Large intestine (tissue), 3 donors: ENCODE measurements at regions not wholly inside any gene's neighbourhood (a gene's known extent, or its start where the extent isn't known, plus 50 kb on each side); places are given as distances from the start of the nearest gene placed in this dataset.

Experiments used
- DNase-seq, 2 donors: peaks; one replicate each; pipeline versions ENCODE4 v3.0.0 to v3.0.0-alpha.2; 2013
- H3K27ac ChIP-seq: one replicate; pipeline ENCODE4 v1.5.1; 2013; ENCODE audit warnings: low read length
- H3K27me3 ChIP-seq: 2 replicates; pipeline ENCODE4 v1.6.1; 2013; ENCODE audit warnings: low read length; ENCODE audit not compliant: control insufficient read depth, insufficient read depth
- H3K36me3 ChIP-seq: 2 replicates; pipeline ENCODE4 v1.6.1; 2013; ENCODE audit warnings: low read length; ENCODE audit not compliant: control insufficient read depth, insufficient read depth
- H3K4me1 ChIP-seq: one replicate; pipeline ENCODE4 v1.6.1; 2013; ENCODE audit warnings: low read length; ENCODE audit not compliant: control insufficient read depth, insufficient read depth
- H3K4me3 ChIP-seq: one replicate; pipeline ENCODE4 v1.5.1; 2013; ENCODE audit warnings: low read length
- H3K9me3 ChIP-seq: one replicate; pipeline ENCODE4 v1.6.1; 2013; ENCODE audit warnings: mild to moderate bottlenecking, low read depth, low read length, moderate library complexity; ENCODE audit not compliant: control insufficient read depth
- WGBS: methylation state at CpG from one replicate; pipeline ENCODE4 v1.1.5; 2013; ENCODE audit warnings: low lambda C conversion rate; ENCODE audit not compliant: insufficient coverage; 5-methylcytosine and 5-hydroxymethylcytosine counted together

GRCh38 chr10:91051829-91052228 is 130.9 kb upstream of the ANKRD1 start:
- no CpG with 5 or more reads among the region's 3 CpGs for WGBS
- Histone ChIP-seq H3K4me3 (no peak overlapping the region), H3K27me3 (no peaks in the 10 kb centered on the region), H3K9me3 (no peaks in the 10 kb centered on the region), H3K27ac (no peak overlapping the region), H3K36me3 (no peaks in the 10 kb centered on the region), H3K4me1 (no peaks in the 10 kb centered on the region)
- no peak for DNase-seq

DNA sequence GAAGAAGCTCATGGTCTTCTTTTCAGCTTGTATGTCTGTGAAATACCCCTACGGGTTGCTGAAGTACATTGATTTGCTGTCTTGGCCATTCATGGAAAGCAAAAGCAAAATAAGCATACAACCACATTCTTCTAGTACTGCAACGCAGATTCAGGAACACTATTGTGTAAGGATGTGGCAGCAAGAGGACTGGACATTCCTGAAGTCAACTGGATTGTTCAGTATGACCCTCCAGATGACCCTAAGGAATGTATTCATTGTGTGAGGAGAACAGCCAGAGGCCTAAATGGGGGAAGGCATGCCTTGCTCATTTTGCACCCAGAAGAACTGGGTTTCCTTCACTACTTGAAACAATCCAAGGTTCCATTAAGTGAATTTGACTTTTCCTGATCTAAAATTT is 133.4 kb upstream of the ANKRD1 start:
- no CpG with 5 or more reads among the region's 2 CpGs for WGBS
- Histone ChIP-seq H3K27ac (no peak overlapping the region), H3K36me3 (no peaks in the 10 kb centered on the region), H3K27me3 (no peaks in the 10 kb centered on the region), H3K4me3 (no peak overlapping the region), H3K9me3 (no peaks in the 10 kb centered on the region), H3K4me1 (no peaks in the 10 kb centered on the region)
- DNase-seq = no peak

- Histone ChIP-seq H3K36me3 (no peaks in the 10 kb centered on the region), H3K4me3 (no peak overlapping the region), H3K27ac (no peak overlapping the region), H3K4me1 (no peaks in the 10 kb centered on the region), H3K9me3 (no peaks in the 10 kb centered on the region), H3K27me3 (no peaks in the 10 kb centered on the region)
- DNase-seq = no peak
Measured at GRCh38 chr10:91061187-91061586, 140.3 kb upstream of the ANKRD1 start.

DNA sequence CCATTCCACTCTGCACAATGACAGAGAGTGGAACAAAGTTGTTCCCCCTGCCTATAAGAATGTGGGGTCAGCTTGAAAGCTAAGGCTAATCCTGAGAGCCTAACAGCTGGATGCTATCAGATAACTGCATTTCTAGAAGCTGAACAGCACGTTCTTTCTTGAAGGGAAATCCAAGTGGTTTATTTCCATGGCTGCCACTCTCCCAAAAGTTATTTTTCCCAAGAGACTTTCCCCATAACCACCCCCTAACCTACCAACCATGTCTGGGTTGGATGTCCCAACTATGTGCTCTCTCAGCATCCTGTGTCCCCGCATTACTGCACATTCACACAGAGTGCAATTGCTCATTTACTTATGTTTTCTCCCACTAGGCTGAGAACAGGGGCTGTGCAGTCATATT is 140.7 kb upstream of the ANKRD1 start:
- H3K4me3 ChIP-seq = no peak overlapping the region
- no peaks in the 10 kb centered on the region for H3K4me1 ChIP-seq
- no peak overlapping the region for H3K27ac ChIP-seq
- no peaks in the 10 kb centered on the region for H3K9me3 ChIP-seq
- DNase-seq = no peak
- WGBS = no CpG with 5 or more reads among the region's 2 CpGs
- H3K27me3 ChIP-seq = no peaks in the 10 kb centered on the region
- no peaks in the 10 kb centered on the region for H3K36me3 ChIP-seq

- Histone ChIP-seq H3K27me3 (no peaks in the 10 kb centered on the region), H3K27ac (no peak overlapping the region), H3K4me1 (no peaks in the 10 kb centered on the region), H3K9me3 (no peaks in the 10 kb centered on the region), H3K36me3 (no peaks in the 10 kb centered on the region), H3K4me3 (no peak overlapping the region)
- no peak for DNase-seq
- no CpG with 5 or more reads among the region's 3 CpGs for WGBS
Measured at GRCh38 chr10:91062091-91062490, 141.2 kb upstream of the ANKRD1 start.

- no peak for DNase-seq
- WGBS = 100% methylated on average over 1 of the region's 1 CpG
- Histone ChIP-seq H3K36me3 (no peaks in the 10 kb centered on the region), H3K27me3 (peaks cover 3% of the 10 kb centered on the region), H3K4me3 (no peak overlapping the region), H3K27ac (no peak overlapping the region), H3K9me3 (no peaks in the 10 kb centered on the region), H3K4me1 (no peaks in the 10 kb centered on the region)
Measured at GRCh38 chr10:91071786-91072185, 148.7 kb upstream of the PCGF5 start.

DNA sequence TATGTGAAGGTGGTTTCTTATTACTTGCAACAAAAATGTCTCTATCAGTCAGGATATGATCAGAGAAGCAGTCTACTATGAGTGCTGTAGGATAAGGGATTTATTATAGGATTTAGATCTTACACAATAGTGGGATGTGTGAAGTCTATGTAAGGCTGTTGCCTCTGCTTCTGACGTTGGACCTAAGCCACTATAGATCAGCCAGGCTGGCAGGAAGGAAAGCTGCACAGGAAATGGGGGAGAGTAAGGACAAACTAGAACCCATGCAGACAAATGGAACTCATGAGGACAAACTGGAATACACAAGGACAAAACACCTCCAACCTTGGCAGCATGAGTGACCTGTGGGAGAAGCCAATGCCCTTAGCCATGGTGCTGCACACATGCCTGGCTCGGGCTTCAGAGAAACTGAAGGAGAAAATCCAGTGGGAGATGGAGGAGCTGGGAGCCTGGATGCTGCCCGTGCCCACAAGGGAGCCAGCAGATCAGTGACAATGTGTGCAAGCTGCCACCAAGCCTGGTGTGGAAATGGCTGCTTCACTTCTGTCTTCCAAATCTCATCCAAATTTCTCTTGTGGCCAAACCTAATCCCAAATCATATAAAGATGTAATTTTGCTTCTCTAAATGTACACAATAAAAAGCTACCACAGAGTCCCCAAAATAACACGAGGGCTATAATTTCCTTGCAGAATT is 147.0 kb upstream of the PCGF5 start:
- DNase-seq = no peak
- Histone ChIP-seq H3K36me3 (no peaks in the 10 kb centered on the region), H3K27ac (no peak overlapping the region), H3K4me1 (no peaks in the 10 kb centered on the region), H3K4me3 (no peak overlapping the region), H3K9me3 (no peaks in the 10 kb centered on the region), H3K27me3 (peaks cover 9% of the 10 kb centered on the region)
- WGBS = 75% methylated on average over 1 of the region's 4 CpGs

DNA sequence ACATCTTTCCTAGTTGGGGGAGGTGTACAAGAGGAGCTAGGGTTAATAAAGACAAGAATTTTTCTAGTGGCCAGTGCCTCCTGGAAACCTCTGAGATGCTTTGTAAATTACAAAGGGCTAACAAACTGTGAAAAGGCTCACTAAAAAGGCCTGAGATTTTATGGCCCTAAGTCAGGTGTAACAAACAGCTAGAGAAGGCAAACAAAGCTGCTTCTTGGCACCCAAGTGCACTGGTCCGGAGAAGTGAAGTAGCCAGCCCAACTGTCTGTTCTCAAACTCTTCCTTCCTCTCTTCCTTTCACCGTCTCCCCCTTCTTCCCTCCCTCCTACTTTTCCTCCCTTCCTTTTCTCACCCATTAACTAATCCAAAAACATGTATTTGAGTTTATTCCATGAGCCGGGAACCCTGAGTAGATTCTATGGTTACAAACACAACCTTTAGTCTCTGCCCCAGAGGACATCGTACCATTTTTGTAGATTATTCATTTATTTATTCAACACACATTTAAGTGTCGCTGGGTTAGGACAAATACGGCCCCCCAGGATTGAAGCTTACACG is 143.4 kb upstream of the PCGF5 start:
- Histone ChIP-seq H3K4me1 (no peaks in the 10 kb centered on the region), H3K27ac (no peak overlapping the region), H3K4me3 (no peak overlapping the region), H3K36me3 (no peaks in the 10 kb centered on the region), H3K27me3 (peaks cover 12% of the 10 kb centered on the region), H3K9me3 (no peaks in the 10 kb centered on the region)
- no peak for DNase-seq
- WGBS = 36% methylated on average over 4 of the region's 7 CpGs

DNA sequence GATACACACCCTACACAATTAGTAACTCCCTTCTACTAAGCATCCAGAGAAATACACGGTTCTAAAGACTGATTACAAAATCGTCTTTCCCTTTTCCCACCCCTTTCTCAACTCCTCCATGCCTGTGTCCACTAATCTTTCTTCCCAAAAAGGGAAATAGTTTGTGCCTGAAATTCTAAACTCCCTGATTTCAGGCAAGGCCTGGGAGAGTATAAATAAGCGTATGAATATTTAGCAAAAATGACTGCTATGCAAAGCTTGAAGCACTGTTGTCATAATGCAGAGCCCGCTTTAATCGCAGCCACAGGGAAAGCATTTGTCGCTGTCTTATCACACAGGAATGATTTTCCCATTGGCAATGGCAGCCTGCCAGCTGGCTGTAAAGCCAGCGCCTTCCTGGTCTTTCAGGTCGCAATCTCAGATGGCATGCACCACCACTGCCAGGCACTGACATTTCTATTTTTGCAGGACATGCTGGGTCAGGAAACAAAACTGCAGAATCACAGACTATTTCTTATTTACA is 142.9 kb upstream of the PCGF5 start:
- no CpG with 5 or more reads among the region's 8 CpGs for WGBS
- Histone ChIP-seq H3K36me3 (no peaks in the 10 kb centered on the region), H3K9me3 (no peaks in the 10 kb centered on the region), H3K4me1 (no peaks in the 10 kb centered on the region), H3K27me3 (peaks cover 12% of the 10 kb centered on the region), H3K27ac (no peak overlapping the region), H3K4me3 (no peak overlapping the region)
- peak in 1 of 2 donors; percentile 21 for DNase-seq

GRCh38 chr10:91080776-91081175 is 139.7 kb upstream of the PCGF5 start:
- H3K27ac ChIP-seq = no peak overlapping the region
- no CpG with 5 or more reads among the region's 1 CpG for WGBS
- DNase-seq = no peak

GRCh38 chr10:91082447-91082846 is 138.0 kb upstream of the PCGF5 start:
- no CpG with 5 or more reads among the region's 7 CpGs for WGBS
- Histone ChIP-seq H3K9me3 (no peaks in the 10 kb centered on the region), H3K27ac (no peak overlapping the region), H3K27me3 (peaks cover 8% of the 10 kb centered on the region), H3K4me1 (no peaks in the 10 kb centered on the region), H3K36me3 (no peaks in the 10 kb centered on the region), H3K4me3 (no peak overlapping the region)
- DNase-seq = no peak

More at GRCh38 chr10:91080776-91081175, 139.7 kb upstream of the PCGF5 start:
- no peaks in the 10 kb centered on the region for H3K4me1 ChIP-seq
- H3K27me3 ChIP-seq = peaks cover 9% of the 10 kb centered on the region
- no peaks in the 10 kb centered on the region for H3K36me3 ChIP-seq
- H3K4me3 ChIP-seq = no peak overlapping the region
- H3K9me3 ChIP-seq = no peaks in the 10 kb centered on the region
